ENCODE measurements at regions not wholly inside any gene's neighbourhood (a gene's known extent, or its start where the extent isn't known, plus 50 kb on each side); places are given as distances from the start of the nearest gene placed in this dataset.

GRCh38 chr7:27329909-27330308 lies 87.3 kb downstream of the EVX1 start:
- no peak for TF ChIP-seq POLR2AphosphoS5 (IDR thresholded peaks at IDR 0.05)
- TF ChIP-seq POLR2A (IDR thresholded peaks at IDR 0.05), result no peak
- no peak for TF ChIP-seq CTCF (IDR thresholded peaks at IDR 0.05)

Data from upper lobe of left lung (tissue), 4 donors.